WERI-Rb-1 (cell line): ENCODE measurements at regions not wholly inside any gene's neighbourhood (a gene's known extent, or its start where the extent isn't known, plus 50 kb on each side); places are given as distances from the start of the nearest gene placed in this dataset.
A peak's percentile ranks its signal among the peaks of the same experiment; 100 is the strongest.

Experiments used
- DNase-seq: peaks from one replicate; pipeline ENCODE4 v3.0.0-alpha.2; 2020
- H3K27ac ChIP-seq: fragments of 250-450 bp; sonication (Bioruptor Pico); 2 replicates; pipeline ENCODE4 v1.5.1; 2020; ENCODE audit warnings: mild to moderate bottlenecking, moderate library complexity
- H3K27me3 ChIP-seq: fragments of 250-450 bp; sonication (Bioruptor Pico); 2 replicates; pipeline ENCODE4 v1.5.1; 2021; ENCODE audit warnings: mild to moderate bottlenecking, low read depth, moderate library complexity; ENCODE audit not compliant: insufficient read depth, severe bottlenecking
- H3K36me3 ChIP-seq: fragments of 250-450 bp; sonication (Bioruptor Pico); 2 replicates; pipeline ENCODE4 v1.5.1; 2020; ENCODE audit warnings: mild to moderate bottlenecking, moderate library complexity
- H3K4me3 ChIP-seq: 2 replicates; pipeline ENCODE4 v1.5.1; 2011; ENCODE audit warnings: low read depth, mild to moderate bottlenecking, control low read depth, low read length
- H3K9me3 ChIP-seq: fragments of 250-450 bp; sonication (Bioruptor Pico); 2 replicates; pipeline ENCODE4 v1.5.1; 2021; ENCODE audit warnings: mild to moderate bottlenecking, moderate library complexity; ENCODE audit not compliant: severe bottlenecking
- CTCF ChIP-seq: IDR thresholded peaks from 2 replicates; pipeline ENCODE4 v1.5.1; 2011; ENCODE audit warnings: low read depth, mild to moderate bottlenecking, control low read depth, inconsistent platforms, low read length

DNA sequence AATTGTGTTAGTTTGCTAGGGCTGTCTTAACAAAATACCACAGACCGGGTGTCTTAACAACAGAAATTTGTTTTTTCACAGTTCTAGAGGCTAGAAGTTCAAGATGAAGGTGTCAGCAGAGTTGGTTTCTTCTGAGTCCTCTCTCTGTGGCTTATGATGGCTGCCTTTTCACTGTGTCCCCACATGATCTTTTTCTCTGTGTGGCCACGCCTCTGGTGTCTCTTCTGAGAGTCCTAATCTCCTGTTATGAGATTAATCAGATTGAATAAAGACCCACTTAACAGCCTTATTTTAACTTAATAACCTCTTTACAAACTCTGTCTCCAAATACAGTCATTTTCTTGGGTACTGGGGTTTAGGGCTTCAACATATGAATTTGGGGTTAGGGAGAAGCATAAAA is 561.1 kb downstream of the NR2F1-AS1 start:
- Histone ChIP-seq H3K27me3 (no peaks in the 10 kb centered on the region), H3K9me3 (no peaks in the 10 kb centered on the region), H3K36me3 (no peaks in the 10 kb centered on the region), H3K27ac (no peak overlapping the region), H3K4me3 (no peak overlapping the region)
- peak; percentile 60 for DNase-seq
- TF ChIP-seq CTCF, result no peak

DNA sequence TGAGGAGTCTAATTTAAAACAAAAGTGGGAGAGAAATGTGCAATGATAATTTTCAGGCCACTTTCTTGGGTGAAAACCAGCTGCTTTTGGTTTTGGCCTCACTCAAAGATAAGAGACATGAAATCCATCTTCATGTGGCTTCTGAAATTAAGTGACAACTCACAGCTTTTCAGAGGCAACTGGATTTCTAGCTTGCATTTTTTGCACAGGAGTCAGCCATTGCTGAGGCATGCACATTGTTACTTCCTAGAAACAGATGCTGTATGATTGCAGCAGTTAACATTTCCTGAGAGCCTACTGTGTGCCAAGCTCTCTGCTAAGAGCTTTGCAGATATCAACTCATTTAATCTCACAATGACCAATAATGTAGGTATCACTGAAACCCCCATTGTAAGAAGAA is 562.6 kb downstream of the NR2F1-AS1 start:
- Histone ChIP-seq H3K9me3 (no peaks in the 10 kb centered on the region), H3K27me3 (no peaks in the 10 kb centered on the region), H3K4me3 (no peak overlapping the region), H3K36me3 (no peaks in the 10 kb centered on the region), H3K27ac (no peak overlapping the region)
- no peak for DNase-seq
- no peak for TF ChIP-seq CTCF

DNA sequence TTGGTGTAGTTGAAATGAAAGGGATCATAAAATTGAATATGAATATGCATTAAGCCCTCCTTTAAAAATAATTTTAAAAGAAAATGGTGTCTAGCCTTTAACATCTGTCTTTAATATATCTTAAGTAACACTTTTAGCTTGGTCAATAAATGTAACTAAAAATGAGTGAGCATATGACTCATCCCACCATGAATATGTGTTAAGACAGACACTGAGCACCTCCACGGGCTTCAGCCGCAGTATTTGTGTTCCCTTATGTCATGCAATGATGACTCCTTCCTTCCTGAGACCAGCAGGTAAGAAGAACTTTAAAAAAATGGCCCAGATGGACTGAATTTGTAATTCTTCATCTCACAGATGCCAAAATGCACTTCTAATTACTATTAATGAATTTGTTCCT is 563.2 kb downstream of the NR2F1-AS1 start:
- Histone ChIP-seq H3K9me3 (no peaks in the 10 kb centered on the region), H3K4me3 (no peak overlapping the region), H3K27ac (no peak overlapping the region), H3K27me3 (no peaks in the 10 kb centered on the region), H3K36me3 (no peaks in the 10 kb centered on the region)
- no peak for TF ChIP-seq CTCF
- no peak for DNase-seq

GRCh38 chr5:93017376-93017775 is 563.6 kb downstream of the NR2F1-AS1 start:
- TF ChIP-seq CTCF, result no peak
- Histone ChIP-seq H3K36me3 (no peaks in the 10 kb centered on the region), H3K27me3 (no peaks in the 10 kb centered on the region), H3K9me3 (no peaks in the 10 kb centered on the region), H3K27ac (no peak overlapping the region), H3K4me3 (no peak overlapping the region)
- DNase-seq, result no peak

- Histone ChIP-seq H3K27me3 (no peaks in the 10 kb centered on the region), H3K4me3 (no peak overlapping the region), H3K36me3 (no peaks in the 10 kb centered on the region), H3K27ac (no peak overlapping the region), H3K9me3 (no peaks in the 10 kb centered on the region)
- TF ChIP-seq CTCF, result no peak
- no peak for DNase-seq
Observed at GRCh38 chr5:93010616-93011015, 570.4 kb downstream of the NR2F1-AS1 start.

- Histone ChIP-seq H3K9me3 (no peaks in the 10 kb centered on the region), H3K27ac (no peak overlapping the region), H3K27me3 (no peaks in the 10 kb centered on the region), H3K4me3 (no peak overlapping the region), H3K36me3 (no peaks in the 10 kb centered on the region)
- no peak for DNase-seq
- TF ChIP-seq CTCF, result no peak
Observed at GRCh38 chr5:93010037-93010436, 571.0 kb downstream of the NR2F1-AS1 start.
